Posterior vena cava (tissue), 2 donors: ENCODE measurements at regions not wholly inside any gene's neighbourhood (a gene's known extent, or its start where the extent isn't known, plus 50 kb on each side); places are given as distances from the start of the nearest gene placed in this dataset.
"Not testable (repeated sequence)": the region's sequence is repeated elsewhere in the genome, so short reads cannot be mapped to it uniquely, and the experiment has no call there.

Source experiments
- DNase-seq: peaks from one replicate; pipeline ENCODE4 v3.0.0-alpha.2; 2020; ENCODE audit warnings: low spot score
- intact Hi-C, 2 donors: fragments of 100-400 bp; cut with DNase I; formaldehyde crosslinking; loops; one replicate each; pipeline versions ENCODE4 v1.14.1 to v1.14.2; 2022 to 2023
- donor health status: DM: yes; HTN: yes; CAD: no.
- donor health status: DM: yes; HTN: yes; CAD: no.

DNA sequence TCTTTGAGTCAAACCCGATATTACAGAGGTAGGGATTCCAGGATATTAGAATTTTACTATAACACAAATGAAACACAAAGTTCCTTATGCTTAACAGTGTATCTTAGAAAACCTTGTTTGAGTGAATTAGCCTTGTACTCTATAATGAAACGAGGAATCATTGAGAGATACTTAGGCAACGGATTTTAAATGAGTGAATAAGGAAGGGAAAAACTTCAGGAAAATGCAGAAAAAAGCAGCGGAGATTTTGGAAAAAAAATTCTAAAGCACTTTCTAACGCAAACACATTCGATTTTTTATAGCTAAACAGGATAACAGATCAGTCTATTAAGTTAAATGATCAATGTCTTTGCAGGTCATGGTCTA is 137.3 kb downstream of the HFE start:
- intact Hi-C loops: no loop called here
- DNase-seq: no peak

DNA sequence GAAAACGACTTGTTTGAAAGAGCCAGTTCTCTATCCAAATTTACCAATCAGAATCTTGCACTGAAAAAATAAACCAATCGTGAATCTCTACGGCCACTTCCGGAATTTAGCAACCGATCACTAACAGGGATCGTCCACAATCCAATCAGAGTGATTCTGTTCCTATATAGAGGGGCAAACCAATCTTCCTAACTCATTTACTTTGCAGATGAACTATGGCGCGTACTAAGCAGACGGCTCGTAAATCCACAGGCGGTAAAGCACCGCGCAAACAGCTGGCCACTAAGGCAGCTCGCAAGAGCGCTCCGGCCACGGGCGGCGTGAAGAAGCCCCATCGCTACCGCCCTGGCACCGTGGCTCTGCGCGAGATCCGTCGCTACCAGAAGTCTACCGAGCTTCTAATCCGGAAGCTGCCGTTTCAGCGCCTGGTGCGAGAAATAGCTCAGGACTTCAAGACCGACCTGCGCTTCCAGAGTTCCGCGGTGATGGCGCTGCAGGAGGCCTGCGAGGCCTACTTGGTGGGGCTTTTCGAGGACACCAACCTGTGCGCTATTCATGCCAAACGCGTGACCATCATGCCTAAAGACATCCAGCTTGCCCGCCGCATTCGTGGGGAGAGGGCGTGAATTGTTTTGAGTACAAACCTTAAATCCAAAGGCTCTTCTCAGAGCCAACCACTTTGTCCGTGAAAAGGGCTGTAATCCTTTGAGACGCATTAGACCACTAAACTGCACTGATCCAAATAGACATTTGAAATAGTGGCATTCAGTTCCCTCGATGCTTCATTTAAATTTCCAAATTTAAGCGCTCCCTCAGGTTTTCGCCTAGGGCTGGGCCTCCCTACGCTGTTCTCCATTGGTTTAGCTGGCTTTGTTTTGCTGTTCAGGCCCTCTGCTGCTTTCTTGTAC is 138.0 kb downstream of the HFE start:
- intact Hi-C loops: no loop called here
- DNase-seq: no peak

DNA sequence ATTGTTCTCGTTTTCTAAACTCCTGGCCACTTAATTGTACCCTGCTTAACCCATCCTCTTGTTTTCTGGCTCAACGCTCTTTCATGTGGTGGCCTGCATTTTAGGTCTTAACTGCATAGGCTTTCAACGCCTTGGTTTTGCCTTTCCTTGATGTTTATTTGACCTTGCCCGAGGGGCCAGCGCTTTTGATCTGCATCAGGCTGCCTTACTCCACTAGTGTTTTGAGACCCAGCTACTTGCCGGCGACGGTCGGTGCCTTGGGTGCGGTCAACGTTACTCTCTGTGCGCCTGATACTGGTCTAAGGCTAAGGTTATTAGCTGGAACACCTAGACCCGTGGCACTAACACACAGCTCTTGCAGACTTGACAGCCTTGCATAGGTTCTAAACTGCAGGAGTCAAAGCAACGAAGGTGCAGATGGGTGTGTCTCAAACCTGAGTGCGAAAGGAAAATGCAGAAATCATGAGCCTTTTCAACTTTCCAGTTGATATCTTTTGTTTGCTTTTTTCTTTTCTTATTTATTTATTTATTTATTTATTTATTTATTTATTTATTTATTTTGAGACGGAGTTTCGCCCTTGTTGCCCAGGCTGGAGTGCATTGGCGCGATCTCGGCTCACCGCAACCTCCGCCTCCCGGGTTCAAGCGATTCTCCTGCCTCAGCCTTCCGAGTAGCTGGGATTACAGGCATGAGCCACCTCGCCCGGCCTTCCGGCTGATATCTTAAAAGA is 138.8 kb downstream of the HFE start:
- intact Hi-C loops: no loop called here
- DNase-seq: no peak

DNA sequence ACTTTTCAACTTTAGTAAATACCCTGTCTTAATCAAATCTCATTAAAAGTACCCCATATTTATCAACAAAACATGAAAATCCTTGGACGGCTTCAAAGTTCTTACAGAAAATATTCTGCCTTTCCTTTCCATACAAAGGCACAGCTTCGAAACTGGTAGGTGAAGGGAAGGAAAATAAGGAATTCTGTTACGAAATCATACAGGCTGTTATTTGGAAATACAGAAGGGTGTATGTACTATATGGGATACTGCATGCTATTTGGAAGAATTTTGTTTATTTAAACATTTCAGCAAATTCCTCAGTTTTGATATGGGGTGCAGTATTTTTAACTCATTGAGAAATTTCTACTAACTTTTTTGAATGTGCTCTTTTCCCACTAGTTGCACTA is 138.4 kb upstream of the BTN3A2 start:
- intact Hi-C loops: no loop called here

DNA sequence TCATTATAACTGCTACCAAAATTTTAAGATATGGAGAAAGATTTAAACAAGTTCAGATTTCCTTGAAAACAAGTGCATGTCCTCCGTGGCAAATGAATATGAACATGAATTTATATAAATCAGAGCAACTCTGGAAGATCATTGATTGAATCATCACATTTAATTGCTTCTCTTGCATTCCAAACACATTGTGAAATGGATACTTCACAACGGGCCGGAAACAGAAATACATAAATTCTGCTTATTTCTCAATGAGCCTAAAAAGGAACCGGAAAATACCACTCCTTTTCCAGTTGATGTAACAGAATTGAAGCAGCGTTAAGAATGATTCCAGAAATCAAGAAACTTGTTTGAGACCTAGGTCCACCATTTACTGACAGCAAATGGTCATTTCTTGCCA is 134.6 kb upstream of the BTN3A2 start:
- no peak for DNase-seq

More for the DNA sequence above, 138.4 kb upstream of the BTN3A2 start:
- DNase-seq: no peak

DNA sequence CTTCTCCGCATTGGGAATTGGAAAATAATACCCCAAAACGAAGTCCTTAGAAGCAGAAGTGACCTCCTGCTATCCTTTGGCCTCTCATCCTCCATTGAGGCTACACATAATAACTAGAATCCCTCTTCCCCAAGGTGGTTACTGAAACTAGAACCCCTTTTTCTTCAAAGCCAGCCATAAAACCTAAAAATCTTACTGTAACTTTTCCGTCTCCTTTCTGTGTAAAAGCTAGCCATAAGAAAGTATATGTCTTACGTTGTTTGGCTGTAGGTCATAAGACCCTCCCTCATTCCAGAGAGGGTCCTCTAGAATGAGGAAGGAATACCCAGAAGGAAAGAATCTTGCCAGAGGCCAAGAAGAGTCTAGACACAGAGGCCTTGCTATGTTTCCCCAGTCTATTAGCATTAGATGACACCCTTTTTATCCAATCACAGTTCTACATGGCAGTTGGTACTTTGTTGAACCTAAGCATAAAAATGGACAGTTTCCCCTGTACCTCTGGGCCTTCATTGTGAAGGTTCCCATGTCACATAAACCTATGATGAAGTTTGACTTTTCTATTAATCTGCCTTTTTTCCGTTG is 133.9 kb upstream of the BTN3A2 start:
- DNase-seq: no peak
- intact Hi-C loops: no loop called here

More for the DNA sequence above, 134.6 kb upstream of the BTN3A2 start:
- intact Hi-C loops: no loop called here

DNA sequence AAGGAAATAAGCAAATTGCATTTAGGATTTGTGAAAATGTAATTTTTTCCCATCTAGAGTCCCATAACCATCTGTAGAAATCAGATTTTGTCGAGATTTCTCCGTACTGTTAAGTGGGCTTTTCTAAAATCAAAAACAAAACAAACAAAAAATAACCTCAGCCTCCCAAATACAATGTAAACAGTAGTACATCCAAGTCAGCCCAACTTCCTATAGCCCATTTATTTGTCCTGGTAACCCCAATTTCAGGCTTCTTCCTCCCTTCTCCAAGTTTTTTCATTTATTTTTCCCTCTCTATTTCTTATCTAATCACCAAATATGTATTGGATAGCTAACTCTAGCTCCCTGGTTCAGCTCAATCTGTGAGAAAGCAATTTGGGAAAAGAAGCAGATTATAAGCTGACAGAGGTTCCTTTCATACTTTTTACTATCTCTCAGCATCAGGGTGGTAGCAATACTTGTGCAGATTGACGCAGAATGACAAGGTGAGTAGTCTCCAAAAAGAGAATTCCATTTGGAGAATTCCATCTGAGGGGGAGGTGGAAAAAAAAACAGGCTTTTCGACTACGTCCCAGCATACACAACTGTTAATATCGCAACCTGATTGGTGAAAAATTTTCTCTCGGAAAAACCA is 132.6 kb upstream of the BTN3A2 start:
- intact Hi-C loops: no loop called here
- no peak for DNase-seq

DNA sequence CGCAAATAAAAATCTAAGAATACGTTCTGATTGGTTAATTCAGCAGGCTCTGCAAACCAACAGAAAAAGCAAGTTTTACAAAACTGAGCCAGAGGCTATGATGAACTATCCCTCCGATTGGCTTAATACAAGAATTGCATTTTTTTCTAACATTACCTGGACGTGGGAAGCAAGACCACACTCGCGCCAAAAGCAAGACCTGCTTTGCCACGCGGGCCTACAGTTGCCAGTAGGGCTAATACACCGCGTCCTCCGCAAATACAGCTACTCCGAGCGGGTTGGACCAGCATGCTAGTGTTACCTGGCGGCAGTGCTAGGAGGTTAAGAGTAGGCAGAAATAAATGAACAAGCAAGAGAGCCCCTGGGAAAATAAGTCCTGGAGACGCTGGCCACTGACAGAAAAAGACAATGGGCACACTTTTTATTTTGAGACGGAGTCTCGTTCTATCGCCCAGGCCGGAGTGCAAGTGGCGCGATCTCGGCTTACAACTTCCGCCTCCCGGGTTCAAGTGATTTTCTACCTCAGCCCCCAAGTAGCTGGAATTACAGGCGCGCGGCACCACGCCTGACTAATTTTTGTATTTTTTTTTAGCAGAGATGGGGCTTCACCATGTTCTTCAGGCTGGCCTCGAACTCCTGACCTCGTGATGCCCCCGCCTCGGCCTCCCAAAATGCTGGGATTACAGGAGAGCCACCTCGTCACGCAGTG is 131.9 kb upstream of the BTN3A2 start:
- peak; percentile 69 for DNase-seq
- intact Hi-C loops: no loop called here

DNA sequence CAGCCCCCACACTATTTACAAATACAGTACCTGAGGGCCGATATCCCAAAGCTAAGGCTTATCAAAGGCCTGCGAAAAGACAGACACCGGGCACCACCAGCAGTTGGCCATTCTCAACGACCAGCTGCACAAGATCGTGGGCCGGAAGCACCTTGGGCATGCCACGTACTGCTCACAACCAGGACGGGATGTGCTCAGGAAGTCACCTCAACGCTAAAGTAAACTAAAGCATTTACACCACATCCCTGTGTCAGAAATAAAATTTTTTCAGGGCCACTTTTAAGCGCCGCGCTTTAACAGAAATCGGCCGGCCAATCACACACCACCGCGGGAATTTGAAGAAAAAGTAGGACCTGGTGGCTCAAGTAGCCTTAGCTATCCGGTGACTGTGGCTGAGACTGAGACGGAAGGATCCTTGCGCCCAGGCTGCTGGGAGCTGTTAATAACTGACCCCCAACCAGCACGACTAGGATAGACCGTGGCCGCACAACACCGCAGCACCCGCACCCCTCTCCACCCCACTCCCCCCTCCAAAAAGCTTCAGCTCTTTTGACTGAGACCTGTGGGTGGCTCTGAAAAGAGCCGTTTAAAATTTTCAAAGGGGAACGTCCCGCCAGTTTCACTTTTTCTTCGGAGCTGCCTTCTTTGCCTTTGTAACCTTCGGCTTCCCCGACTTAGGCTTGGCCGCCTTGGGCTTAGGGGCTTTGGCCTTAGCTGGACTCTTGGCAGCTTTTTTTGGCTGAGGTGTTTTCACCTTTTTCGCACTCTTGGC is 131.2 kb upstream of the BTN3A2 start:
- intact Hi-C loops: no loop called here
- no peak for DNase-seq

DNA sequence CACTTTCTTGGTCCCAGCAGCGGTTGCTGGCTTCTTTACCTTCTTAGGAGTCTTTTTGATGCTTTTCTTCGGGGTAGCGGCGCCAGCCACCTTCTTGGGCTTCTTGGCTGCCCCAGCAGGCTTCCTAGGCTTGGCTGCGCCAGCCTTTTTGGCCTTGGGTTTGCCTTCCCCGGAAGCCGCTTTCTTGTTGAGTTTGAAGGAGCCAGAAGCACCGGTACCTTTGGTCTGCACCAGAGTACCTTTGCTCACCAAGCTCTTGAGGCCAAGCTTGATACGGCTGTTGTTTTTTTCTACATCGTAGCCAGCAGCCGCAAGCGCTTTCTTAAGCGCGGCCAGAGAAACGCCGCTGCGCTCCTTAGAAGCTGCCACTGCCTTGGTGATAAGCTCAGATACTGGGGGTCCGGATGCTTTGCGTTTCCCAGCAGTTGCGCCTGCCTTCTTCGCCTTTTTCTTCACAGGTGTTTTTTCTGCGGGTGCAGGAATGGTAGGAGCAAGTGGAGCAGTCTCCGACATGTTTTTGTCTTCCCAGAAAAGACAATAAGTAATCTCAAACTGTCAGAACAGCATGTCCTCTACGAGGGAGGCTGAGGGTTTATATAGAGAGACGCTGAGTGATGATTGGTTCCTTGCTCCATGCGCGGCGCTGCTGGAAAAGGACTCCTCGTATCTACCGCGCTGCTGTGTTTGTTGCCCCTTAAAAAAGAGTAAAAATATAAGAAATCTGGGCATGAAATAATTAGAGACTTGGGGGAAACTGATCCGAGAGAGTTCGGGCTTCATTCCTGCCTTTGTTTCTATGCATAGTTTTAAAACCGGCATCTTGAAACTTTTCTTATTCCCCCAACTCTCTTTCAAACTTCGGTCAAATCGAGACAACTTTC is 130.3 kb upstream of the BTN3A2 start:
- DNase-seq: no peak
- intact Hi-C loops: no loop called here

DNA sequence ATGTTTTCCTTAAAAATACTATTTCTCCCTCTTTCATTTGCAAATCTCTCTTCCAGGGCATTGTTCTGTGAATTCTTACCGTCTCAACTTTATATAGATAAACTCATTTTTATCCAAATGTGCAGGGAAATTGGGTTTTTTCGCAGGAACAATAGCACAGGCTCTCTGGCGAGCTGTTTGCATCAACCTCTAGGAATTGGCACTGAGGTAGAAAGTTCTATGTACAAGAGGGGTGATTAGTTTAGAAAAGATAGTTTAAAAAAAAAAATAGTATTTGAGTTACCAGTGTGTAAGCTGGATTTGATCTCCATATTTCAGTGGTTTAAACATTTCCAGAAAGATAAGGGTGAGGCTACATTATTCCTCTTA is 129.7 kb upstream of the BTN3A2 start:
- intact Hi-C loops: no loop called here
- no peak for DNase-seq

DNA sequence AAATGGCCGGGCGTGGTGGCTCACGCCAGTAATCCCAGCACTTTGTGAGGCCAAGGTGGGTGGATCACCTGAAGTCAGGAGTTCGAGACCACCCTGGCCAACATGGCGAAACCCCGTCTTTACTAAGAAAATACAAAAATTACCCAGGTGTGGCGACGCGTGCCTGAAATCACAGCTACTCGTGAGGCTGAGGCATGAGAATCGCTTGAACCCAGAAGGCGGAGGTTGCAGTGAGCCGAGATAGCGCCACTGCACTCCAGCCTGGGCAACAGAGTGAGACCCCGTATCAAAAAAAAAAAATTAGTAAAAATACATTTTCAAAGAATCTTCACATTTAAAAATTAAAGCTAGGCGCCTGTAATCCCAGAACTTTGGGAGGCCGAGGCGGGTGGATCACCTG is 125.6 kb upstream of the BTN3A2 start:
- intact Hi-C loops: not testable (repeated sequence)

DNA sequence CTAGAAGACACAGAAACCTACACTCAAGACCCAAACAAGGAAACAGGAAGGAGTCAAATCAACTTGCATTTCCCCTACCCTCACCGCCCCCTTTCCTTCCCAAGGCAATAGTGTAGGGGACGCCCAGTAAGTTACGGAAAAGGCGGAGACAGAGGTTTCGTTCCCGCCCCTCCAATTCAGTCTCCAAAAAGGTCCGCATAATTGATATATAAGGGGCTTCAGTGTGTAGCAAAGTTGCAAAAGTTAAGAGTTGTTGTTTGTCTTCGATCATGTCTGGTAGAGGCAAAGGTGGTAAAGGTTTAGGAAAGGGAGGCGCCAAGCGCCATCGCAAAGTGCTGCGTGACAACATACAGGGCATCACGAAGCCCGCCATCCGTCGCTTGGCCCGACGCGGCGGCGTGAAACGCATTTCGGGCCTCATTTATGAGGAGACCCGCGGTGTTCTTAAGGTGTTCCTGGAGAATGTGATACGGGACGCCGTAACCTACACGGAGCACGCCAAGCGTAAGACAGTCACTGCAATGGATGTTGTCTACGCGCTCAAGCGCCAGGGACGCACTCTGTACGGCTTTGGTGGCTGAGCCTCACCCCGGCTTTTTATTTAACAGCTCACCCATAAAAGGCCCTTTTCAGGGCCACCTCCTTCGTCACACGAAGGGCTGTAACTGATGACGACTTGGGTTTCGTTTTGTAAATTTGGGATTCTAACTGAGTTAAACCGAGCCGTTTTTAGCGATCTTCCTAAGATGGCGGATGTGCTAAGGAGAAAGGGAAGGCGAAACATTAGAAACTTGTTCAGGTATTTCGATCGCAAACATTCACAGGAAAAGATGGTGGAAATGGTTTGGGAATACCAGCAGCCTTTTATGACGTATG is 124.6 kb upstream of the BTN3A2 start:
- DNase-seq: no peak
- intact Hi-C loops: no loop called here

More for the DNA sequence above, 125.6 kb upstream of the BTN3A2 start:
- not testable (repeated sequence) for DNase-seq

DNA sequence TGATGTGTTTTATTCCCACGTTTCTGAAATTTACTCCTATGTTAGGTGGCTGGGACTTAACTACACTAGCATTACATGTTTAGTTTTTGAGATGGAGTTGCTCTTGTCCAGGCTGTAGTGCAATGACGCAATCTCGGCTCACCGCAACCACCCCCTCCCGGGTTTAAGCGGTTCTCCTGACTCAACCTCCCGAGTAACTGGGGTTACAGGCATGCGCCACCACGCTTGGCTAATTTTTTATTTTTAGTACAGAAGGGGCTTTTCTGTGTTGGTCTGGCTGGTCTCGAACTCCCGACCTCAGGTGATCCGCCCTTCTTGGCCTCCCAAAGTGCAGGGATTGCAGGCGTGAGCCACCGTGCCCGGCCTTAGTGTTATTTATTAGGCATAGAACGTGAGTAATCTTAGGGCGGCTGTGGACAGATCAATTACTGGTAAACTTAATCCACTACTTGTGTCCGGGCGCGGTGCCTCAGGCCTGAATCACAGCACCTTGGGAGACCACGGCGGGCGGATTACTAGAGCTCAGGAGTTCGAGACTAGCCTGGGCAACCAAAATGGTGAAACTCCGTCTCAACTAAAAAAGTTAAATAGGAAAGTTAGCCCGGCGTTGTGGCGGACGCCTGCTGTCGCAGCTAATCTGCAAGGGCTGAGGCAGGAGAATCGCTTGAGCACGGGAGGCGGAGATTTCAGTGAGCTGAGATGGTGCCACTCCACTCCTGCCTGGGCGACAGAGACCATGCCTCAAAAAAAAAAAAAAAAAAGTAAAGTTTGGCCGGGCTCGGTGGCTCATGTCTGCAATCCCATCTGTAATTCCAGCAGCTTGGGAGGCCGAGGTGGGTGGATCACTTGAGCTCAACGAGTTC is 123.7 kb upstream of the BTN3A2 start:
- intact Hi-C loops: no loop called here
- DNase-seq: no peak

DNA sequence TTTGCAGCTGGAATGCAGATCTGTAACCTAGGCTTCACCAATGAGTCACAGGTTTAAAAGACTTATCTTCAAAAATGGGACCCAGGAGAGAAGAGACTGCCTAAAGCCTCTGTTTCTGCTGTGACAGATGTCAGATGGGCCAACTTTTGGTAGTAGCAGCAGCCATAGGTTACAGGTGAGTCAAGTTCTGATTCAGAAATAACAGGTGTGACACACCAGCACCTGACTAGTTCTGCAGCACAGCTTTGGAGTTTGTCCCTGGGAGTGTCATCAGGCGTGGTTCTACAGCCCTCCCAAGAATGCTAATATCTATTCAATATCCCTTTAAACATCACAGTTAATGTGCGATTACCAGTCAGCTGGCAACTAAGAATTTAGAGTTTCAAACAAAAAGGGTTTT is 121.9 kb upstream of the BTN3A2 start:
- intact Hi-C loops: no loop called here

DNA sequence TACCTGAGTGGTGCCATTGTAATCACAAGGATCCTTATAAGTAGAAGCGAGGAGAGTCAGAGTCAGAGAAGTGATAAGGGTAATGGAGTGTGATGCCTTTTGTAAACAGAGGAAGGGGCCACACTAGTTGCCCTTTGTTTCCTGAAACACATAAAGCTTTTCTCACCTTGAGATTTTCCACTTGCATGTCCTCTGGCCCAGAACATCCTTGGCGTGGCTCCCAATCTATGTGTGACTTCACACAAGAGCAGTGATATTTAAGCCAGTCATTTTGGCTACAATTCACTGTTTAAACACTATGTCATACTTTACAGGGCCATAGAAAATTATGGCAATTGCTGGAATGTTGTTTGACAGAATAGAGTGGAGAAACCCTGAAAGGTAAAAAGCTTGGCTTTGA is 121.2 kb upstream of the BTN3A2 start:
- DNase-seq: no peak
- intact Hi-C loops: no loop called here

More for the DNA sequence above, 121.9 kb upstream of the BTN3A2 start:
- DNase-seq: no peak
